ENCODE measurements at regions not wholly inside any gene's neighbourhood (a gene's known extent, or its start where the extent isn't known, plus 50 kb on each side); places are given as distances from the start of the nearest gene placed in this dataset.

GRCh38 chr1:169053196-169053595 is 53.3 kb upstream of the ATP1B1 start:
- TF ChIP-seq CTCF (IDR thresholded peaks at IDR 0.05) (no peak), POLR2A (IDR thresholded peaks at IDR 0.05) (no peak)

Data from testis (tissue), 2 donors.